Esophagus (tissue), 2 donors: ENCODE measurements at regions not wholly inside any gene's neighbourhood (a gene's known extent, or its start where the extent isn't known, plus 50 kb on each side); places are given as distances from the start of the nearest gene placed in this dataset.

Experiments used
- H3K27ac ChIP-seq, 2 donors: one replicate each; pipeline ENCODE4 v1.5.1; 2013; ENCODE audit warnings: low read depth in 2 of 2, mild to moderate bottlenecking in 2 of 2, inconsistent platforms in 1 of 2, low read length in 1 of 2, moderate library complexity in 1 of 2
- H3K27me3 ChIP-seq, 2 donors: one replicate each; pipeline ENCODE4 v1.6.1; 2013; ENCODE audit warnings: low read length in 2 of 2, control low read depth in 1 of 2, mild to moderate bottlenecking in 1 of 2; ENCODE audit not compliant: insufficient read depth in 2 of 2, control insufficient read depth in 1 of 2
- H3K36me3 ChIP-seq, 2 donors: one replicate each; pipeline ENCODE4 v1.6.1; 2013; ENCODE audit warnings: low read length in 1 of 2; ENCODE audit not compliant: control insufficient read depth in 2 of 2, insufficient read depth in 2 of 2
- H3K4me1 ChIP-seq, 2 donors: one replicate each; pipeline ENCODE4 v1.6.1; 2013; ENCODE audit warnings: low read length in 1 of 2; ENCODE audit not compliant: control insufficient read depth in 2 of 2, insufficient read depth in 2 of 2
- H3K4me3 ChIP-seq, 2 donors: one replicate each; pipeline ENCODE4 v1.5.1; 2013; ENCODE audit warnings: low read length in 2 of 2, mild to moderate bottlenecking in 2 of 2, low read depth in 1 of 2, moderate library complexity in 1 of 2
- H3K9me3 ChIP-seq, 2 donors: one replicate each; pipeline ENCODE4 v1.6.1; 2013; ENCODE audit warnings: mild to moderate bottlenecking in 2 of 2, low read depth in 1 of 2, low read length in 1 of 2, moderate library complexity in 1 of 2; ENCODE audit not compliant: control insufficient read depth in 2 of 2, insufficient read depth in 1 of 2
- WGBS, 2 donors: extraction: QIAGEN DNeasy Blood & Tissue Kit; methylation state at CpG; one replicate each; pipeline ENCODE4 v1.1.7; 2013; 5-methylcytosine and 5-hydroxymethylcytosine counted together
- donor health status: healthy with polysubstance abuse.
- donor health status: Bipolar disorder and iron deficiency.

- WGBS, 2 donors: 45 to 58% methylated on average over 6 of the region's 6 CpGs
- Histone ChIP-seq H3K4me1 (no peaks in the 10 kb centered on the region), H3K4me3 (no peak overlapping the region), H3K27me3 (no peaks in the 10 kb centered on the region), H3K9me3 (no peaks in the 10 kb centered on the region), H3K27ac (no peak overlapping the region), H3K36me3 (no peaks in the 10 kb centered on the region)
Measured at GRCh38 chr22:26998716-26999115, 341.3 kb downstream of the MIAT start.

GRCh38 chr22:27003297-27003696 lies 345.9 kb downstream of the MIAT start:
- Histone ChIP-seq H3K36me3 (no peaks in the 10 kb centered on the region), H3K27ac (no peak overlapping the region), H3K4me3 (no peak overlapping the region), H3K4me1 (no peaks in the 10 kb centered on the region), H3K27me3 (no peaks in the 10 kb centered on the region), H3K9me3 (peaks cover 3% of the 10 kb centered on the region in 2 donors)
- 74 to 82% methylated on average over 11 of the region's 11 CpGs for WGBS, 2 donors

GRCh38 chr22:27004434-27004833 lies 347.0 kb downstream of the MIAT start:
- H3K4me3 ChIP-seq: no peak overlapping the region
- H3K27me3 ChIP-seq: no peaks in the 10 kb centered on the region
- H3K4me1 ChIP-seq: no peaks in the 10 kb centered on the region
- H3K27ac ChIP-seq: no peak overlapping the region
- whole genome bisulfite sequencing, 2 donors: 64 to 83% methylated on average over 1 of the region's 1 CpG
- H3K36me3 ChIP-seq: no peaks in the 10 kb centered on the region
- peaks cover 3% of the 10 kb centered on the region in 2 donors for H3K9me3 ChIP-seq

- 63 to 91% methylated on average over 1 of the region's 1 CpG for WGBS, 2 donors
- H3K27me3 ChIP-seq: no peaks in the 10 kb centered on the region
Measured at GRCh38 chr22:27008454-27008853, 351.1 kb downstream of the MIAT start.

GRCh38 chr22:27011133-27011532 lies 353.7 kb downstream of the MIAT start:
- H3K4me3 ChIP-seq: no peak overlapping the region
- no peaks in the 10 kb centered on the region for H3K27me3 ChIP-seq
- H3K9me3 ChIP-seq: peaks cover 0 to 7% of the 10 kb centered on the region in 2 donors
- H3K4me1 ChIP-seq: no peaks in the 10 kb centered on the region
- WGBS, 2 donors: 81 to 83% methylated on average over 3 of the region's 3 CpGs
- H3K27ac ChIP-seq: no peak overlapping the region
- H3K36me3 ChIP-seq: no peaks in the 10 kb centered on the region

More at GRCh38 chr22:27008454-27008853, 351.1 kb downstream of the MIAT start:
- H3K9me3 ChIP-seq: peaks cover 3% of the 10 kb centered on the region in 2 donors
- H3K4me3 ChIP-seq: no peak overlapping the region
- no peaks in the 10 kb centered on the region for H3K4me1 ChIP-seq
- H3K27ac ChIP-seq: no peak overlapping the region
- no peaks in the 10 kb centered on the region for H3K36me3 ChIP-seq

- Histone ChIP-seq H3K27ac (no peak overlapping the region), H3K36me3 (no peaks in the 10 kb centered on the region), H3K9me3 (peaks cover 0 to 7% of the 10 kb centered on the region in 2 donors), H3K4me1 (no peaks in the 10 kb centered on the region), H3K4me3 (no peak overlapping the region), H3K27me3 (no peaks in the 10 kb centered on the region)
- 73 to 81% methylated on average over 3 of the region's 3 CpGs for WGBS, 2 donors
Measured at GRCh38 chr22:27011717-27012116, 354.3 kb downstream of the MIAT start.

GRCh38 chr22:27019827-27020226 lies 362.4 kb downstream of the MIAT start:
- WGBS, 2 donors: 57 to 60% methylated on average over 4 of the region's 4 CpGs
- no peaks in the 10 kb centered on the region for H3K27me3 ChIP-seq
- H3K27ac ChIP-seq: no peak overlapping the region
- no peaks in the 10 kb centered on the region for H3K9me3 ChIP-seq
- no peaks in the 10 kb centered on the region for H3K36me3 ChIP-seq
- peaks cover 0 to 2% of the 10 kb centered on the region in 2 donors for H3K4me1 ChIP-seq
- H3K4me3 ChIP-seq: no peak overlapping the region

GRCh38 chr22:27022274-27022895 lies 365.0 kb downstream of the MIAT start:
- WGBS, 2 donors: 81 to 85% methylated on average over 8 of the region's 8 CpGs

GRCh38 chr22:27022896-27023361 lies 365.5 kb downstream of the MIAT start:
- 38 to 42% methylated on average over 17 of the region's 17 CpGs for WGBS, 2 donors
- Histone ChIP-seq H3K27ac (no peak overlapping the region), H3K9me3 (no peaks in the 10 kb centered on the region), H3K4me3 (no peak overlapping the region), H3K36me3 (no peaks in the 10 kb centered on the region), H3K27me3 (no peaks in the 10 kb centered on the region), H3K4me1 (peaks cover 0 to 2% of the 10 kb centered on the region in 2 donors)

More at GRCh38 chr22:27022274-27022895, 365.0 kb downstream of the MIAT start:
- H3K36me3 ChIP-seq: no peaks in the 10 kb centered on the region
- H3K4me1 ChIP-seq: peaks cover 0 to 2% of the 10 kb centered on the region in 2 donors
- no peak overlapping the region for H3K4me3 ChIP-seq
- no peak overlapping the region for H3K27ac ChIP-seq
- H3K27me3 ChIP-seq: no peaks in the 10 kb centered on the region
- no peaks in the 10 kb centered on the region for H3K9me3 ChIP-seq

- Histone ChIP-seq H3K27me3 (no peaks in the 10 kb centered on the region), H3K4me3 (no peak overlapping the region), H3K9me3 (no peaks in the 10 kb centered on the region), H3K36me3 (no peaks in the 10 kb centered on the region), H3K4me1 (peaks cover 0 to 2% of the 10 kb centered on the region in 2 donors), H3K27ac (no peak overlapping the region)
- WGBS, 2 donors: 21 to 40% methylated on average over 1 of the region's 1 CpG
Measured at GRCh38 chr22:27023591-27023990, 366.2 kb downstream of the MIAT start.
